Hepatocyte (in vitro differentiated cells): ENCODE measurements at regions not wholly inside any gene's neighbourhood (a gene's known extent, or its start where the extent isn't known, plus 50 kb on each side); places are given as distances from the start of the nearest gene placed in this dataset.
"Not testable (repeated sequence)": the region's sequence is repeated elsewhere in the genome, so short reads cannot be mapped to it uniquely, and the experiment has no call there.

Source experiments
- EZH2 ChIP-seq: fragments of 200-600 bp; sonication (generic); IDR thresholded peaks from 2 replicates; pipeline ENCODE4 v1.6.1; 2016; ENCODE audit warnings: antibody characterized with exemption, mild to moderate bottlenecking, borderline replicate concordance
- EZH2phosphoT487 ChIP-seq: fragments of 200-600 bp; sonication (generic); IDR thresholded peaks from one replicate; pipeline ENCODE4 v1.6.1; 2018; ENCODE audit warnings: antibody characterized with exemption, mild to moderate bottlenecking, low read depth, moderate library complexity; ENCODE audit not compliant: unreplicated experiment, severe bottlenecking
- TF ChIP-seq, protein P1 (sequence below): fragments of 200-600 bp; sonication (generic); IDR thresholded peaks from 2 replicates; pipeline ENCODE4 v1.5.1; 2016; ENCODE audit warnings: antibody characterized with exemption, mild to moderate bottlenecking; ENCODE audit not compliant: poor library complexity

DNA sequence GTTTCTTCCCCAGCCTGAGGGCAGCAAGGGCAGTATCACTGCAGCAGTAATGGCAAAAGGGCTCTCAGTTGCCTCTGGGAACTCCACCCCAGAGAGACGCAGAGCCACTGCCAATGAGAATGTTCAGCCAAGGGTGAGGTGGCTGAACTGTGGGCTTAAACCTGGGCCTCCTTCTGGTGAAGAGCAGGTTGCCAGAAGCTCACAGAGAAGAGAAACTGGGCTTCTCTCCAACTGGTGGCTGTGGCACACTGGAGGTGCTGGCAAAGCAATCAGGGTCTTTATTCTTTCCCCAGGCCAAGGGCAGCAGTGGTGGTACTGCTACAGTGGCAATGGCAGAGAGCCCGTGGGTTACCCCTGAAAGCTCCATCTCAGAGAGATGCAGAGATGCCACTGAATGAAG, 54.9 kb upstream of the ANKRD30B start:
- not testable (repeated sequence) for TF ChIP-seq EZH2, EZH2phosphoT487
- TF ChIP-seq, protein P1, sequence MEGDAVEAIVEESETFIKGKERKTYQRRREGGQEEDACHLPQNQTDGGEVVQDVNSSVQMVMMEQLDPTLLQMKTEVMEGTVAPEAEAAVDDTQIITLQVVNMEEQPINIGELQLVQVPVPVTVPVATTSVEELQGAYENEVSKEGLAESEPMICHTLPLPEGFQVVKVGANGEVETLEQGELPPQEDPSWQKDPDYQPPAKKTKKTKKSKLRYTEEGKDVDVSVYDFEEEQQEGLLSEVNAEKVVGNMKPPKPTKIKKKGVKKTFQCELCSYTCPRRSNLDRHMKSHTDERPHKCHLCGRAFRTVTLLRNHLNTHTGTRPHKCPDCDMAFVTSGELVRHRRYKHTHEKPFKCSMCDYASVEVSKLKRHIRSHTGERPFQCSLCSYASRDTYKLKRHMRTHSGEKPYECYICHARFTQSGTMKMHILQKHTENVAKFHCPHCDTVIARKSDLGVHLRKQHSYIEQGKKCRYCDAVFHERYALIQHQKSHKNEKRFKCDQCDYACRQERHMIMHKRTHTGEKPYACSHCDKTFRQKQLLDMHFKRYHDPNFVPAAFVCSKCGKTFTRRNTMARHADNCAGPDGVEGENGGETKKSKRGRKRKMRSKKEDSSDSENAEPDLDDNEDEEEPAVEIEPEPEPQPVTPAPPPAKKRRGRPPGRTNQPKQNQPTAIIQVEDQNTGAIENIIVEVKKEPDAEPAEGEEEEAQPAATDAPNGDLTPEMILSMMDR: not testable (repeated sequence)
